ENCODE measurements at regions not wholly inside any gene's neighbourhood (a gene's known extent, or its start where the extent isn't known, plus 50 kb on each side); places are given as distances from the start of the nearest gene placed in this dataset.

DNA sequence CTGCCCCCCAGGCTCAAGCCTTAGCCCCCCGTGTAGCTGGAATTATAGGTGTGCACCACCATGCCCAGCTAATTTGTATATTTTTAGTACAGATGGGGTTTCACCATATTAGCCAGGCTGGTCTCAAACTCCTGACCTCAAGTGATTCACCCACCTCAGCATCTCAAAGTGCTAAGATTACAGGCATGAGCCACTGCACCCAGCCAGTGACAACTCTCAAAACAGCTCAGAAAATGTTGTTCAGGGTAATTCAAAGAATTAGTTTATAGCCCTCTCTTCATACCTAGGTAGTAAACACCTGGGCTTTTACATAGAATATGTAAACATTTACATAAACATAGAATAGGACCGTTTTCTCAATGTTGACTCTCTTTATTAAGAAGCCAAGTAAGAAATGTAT lies 168.7 kb downstream of the ENC1 start:
- TF ChIP-seq, protein P1, sequence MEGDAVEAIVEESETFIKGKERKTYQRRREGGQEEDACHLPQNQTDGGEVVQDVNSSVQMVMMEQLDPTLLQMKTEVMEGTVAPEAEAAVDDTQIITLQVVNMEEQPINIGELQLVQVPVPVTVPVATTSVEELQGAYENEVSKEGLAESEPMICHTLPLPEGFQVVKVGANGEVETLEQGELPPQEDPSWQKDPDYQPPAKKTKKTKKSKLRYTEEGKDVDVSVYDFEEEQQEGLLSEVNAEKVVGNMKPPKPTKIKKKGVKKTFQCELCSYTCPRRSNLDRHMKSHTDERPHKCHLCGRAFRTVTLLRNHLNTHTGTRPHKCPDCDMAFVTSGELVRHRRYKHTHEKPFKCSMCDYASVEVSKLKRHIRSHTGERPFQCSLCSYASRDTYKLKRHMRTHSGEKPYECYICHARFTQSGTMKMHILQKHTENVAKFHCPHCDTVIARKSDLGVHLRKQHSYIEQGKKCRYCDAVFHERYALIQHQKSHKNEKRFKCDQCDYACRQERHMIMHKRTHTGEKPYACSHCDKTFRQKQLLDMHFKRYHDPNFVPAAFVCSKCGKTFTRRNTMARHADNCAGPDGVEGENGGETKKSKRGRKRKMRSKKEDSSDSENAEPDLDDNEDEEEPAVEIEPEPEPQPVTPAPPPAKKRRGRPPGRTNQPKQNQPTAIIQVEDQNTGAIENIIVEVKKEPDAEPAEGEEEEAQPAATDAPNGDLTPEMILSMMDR (IDR thresholded peaks at IDR 0.05) = no peak
- Histone ChIP-seq H3K9me3 (no peaks in the 10 kb centered on the region), H3K4me1 (ENCODE audit: low read depth) (no peaks in the 10 kb centered on the region), H3K36me3 (ENCODE audit: low read depth) (no peaks in the 10 kb centered on the region), H3K4me3 (no peak overlapping the region)
- DNase-seq = no peak
- no peak for ATAC-seq
- intact Hi-C loops (cut with DNase I, micrococcal nuclease) = no loop called here

DNA sequence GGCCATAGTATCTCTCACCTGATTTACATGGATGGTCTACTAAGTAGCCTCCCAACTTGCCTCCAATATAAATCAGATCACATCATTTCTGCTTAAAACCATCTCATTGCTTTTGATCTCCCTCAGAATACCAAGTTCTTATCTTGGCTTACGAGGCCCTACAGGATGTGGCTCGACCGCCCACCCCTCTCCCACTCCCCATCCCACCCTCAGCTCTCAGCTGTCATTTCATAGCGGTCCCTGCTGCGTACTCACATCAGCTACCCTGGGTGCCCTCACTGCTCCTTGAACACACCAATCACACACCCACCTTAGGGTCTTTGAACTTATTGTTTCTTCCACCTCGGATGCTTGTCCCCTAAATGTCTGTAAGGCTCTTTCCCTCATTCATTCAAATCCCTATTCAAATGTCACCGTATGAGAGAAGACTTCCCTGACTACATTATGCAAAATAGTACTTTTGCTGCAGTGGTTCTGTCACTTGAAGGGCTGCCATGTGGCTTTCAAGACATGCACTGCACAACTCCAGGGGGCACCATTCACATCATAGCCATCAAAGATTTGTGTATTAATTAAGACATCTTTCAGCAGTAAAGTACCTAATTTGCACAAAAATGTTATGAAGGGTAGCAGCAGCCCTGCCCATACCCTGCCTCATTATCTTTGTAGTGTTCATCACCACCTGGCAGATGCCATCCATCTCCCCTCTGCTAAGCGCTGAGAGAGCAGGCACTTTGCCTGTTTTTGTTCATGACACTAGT lies 171.1 kb downstream of the ENC1 start:
- no peak for ATAC-seq
- intact Hi-C loops (cut with DNase I, micrococcal nuclease) = no loop called here

DNA sequence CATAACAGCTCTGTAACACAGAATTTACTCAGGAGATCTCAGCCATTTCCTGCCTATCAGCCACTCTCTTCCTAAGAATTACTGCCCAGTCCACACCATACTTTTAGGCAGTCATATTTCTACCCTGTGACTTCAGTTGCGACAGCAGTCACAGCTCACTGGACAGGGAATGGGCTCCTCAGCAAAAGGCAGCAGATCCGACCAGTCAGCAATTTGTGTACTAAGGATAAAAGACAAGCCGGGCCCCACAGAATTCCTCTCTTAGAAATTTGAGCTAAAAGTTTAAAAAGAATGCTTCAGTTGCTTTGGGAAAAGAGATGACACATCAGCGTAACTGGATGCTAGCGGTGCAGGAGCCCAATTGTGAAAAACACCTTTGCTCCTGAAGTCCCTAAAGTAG lies 172.1 kb downstream of the ENC1 start:
- H3K36me3 ChIP-seq (ENCODE audit: low read depth) = no peaks in the 10 kb centered on the region
- no peaks in the 10 kb centered on the region for H3K4me1 ChIP-seq (ENCODE audit: low read depth)
- no peaks in the 10 kb centered on the region for H3K9me3 ChIP-seq
- intact Hi-C loops (cut with DNase I, micrococcal nuclease) = no loop called here
- TF ChIP-seq, protein P1 (IDR thresholded peaks at IDR 0.05) = no peak
- ATAC-seq (no peak), DNase-seq (no peak)
- no peak overlapping the region for H3K4me3 ChIP-seq

More for the DNA sequence above, 171.1 kb downstream of the ENC1 start:
- DNase-seq = no peak
- H3K36me3 ChIP-seq (ENCODE audit: low read depth) = no peaks in the 10 kb centered on the region
- TF ChIP-seq, protein P1 (IDR thresholded peaks at IDR 0.05) = no peak
- no peaks in the 10 kb centered on the region for H3K9me3 ChIP-seq
- no peak overlapping the region for H3K4me3 ChIP-seq
- no peaks in the 10 kb centered on the region for H3K4me1 ChIP-seq (ENCODE audit: low read depth)

DNA sequence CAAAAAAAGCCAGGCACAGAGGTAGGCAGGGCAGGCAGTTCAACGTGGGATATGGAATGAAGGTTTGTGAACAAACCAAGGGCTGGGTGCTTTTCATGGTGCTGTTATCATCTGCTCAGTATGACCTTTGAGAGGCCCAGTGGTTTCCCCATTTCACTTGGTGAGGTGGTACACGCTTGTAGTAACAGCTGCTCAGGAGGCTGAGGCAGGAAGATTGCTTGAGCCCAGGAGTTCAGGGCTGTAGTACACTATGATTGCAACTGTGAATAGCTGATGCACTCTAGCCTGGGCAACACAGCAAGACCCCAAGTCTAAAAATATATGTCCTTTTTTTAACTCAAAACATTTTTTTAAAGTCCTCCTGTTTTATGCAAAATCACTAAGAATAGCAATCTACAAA lies 174.8 kb downstream of the ENC1 start:
- ATAC-seq (no peak), DNase-seq (no peak)
- Histone ChIP-seq H3K36me3 (ENCODE audit: low read depth) (no peaks in the 10 kb centered on the region), H3K4me3 (no peak overlapping the region), H3K9me3 (no peaks in the 10 kb centered on the region), H3K4me1 (ENCODE audit: low read depth) (no peaks in the 10 kb centered on the region)
- TF ChIP-seq, protein P1 (IDR thresholded peaks at IDR 0.05) = no peak
- intact Hi-C loops (cut with DNase I, micrococcal nuclease) = no loop called here

DNA sequence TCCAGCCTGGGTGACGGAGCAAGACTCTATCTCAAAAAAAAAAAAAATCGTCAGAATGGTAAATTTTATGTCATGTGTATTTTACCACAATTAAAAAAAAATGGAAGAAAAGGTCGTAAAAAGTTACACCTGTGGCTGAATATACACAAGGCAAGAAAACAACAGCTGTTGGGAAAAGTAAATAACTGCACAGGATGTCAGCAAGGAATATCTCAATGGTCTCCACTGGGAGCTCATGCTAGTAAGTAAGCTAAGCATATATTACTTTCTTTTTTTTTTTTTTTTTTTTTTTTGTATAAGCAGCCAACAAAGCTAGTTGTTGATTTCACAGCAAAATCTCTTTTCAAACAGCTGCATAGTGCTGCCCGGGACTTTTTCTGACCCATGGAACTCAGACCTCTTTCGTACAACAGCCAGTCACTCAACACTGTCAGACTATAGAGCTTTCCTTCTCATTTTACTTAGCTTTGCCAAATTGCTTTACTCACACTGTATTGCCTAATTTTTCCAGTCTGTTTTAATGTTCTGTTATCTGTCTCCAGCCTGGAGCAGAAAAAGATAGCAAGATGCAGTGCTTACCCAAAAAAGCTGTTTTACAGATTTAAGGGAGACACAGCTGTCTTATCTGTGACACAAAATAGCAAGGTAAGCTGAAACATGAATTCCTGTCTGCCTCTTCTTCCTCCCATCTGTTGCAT lies 175.9 kb downstream of the ENC1 start:
- intact Hi-C loops (cut with DNase I, micrococcal nuclease) = no loop called here
- Histone ChIP-seq H3K9me3 (no peaks in the 10 kb centered on the region), H3K4me1 (ENCODE audit: low read depth) (no peaks in the 10 kb centered on the region), H3K36me3 (ENCODE audit: low read depth) (no peaks in the 10 kb centered on the region), H3K4me3 (no peak overlapping the region)
- DNase-seq (no peak), ATAC-seq (peak; percentile 69)
- TF ChIP-seq, protein P1 (IDR thresholded peaks at IDR 0.05) = no peak
